ENCODE measurements at regions not wholly inside any gene's neighbourhood (a gene's known extent, or its start where the extent isn't known, plus 50 kb on each side); places are given as distances from the start of the nearest gene placed in this dataset.

GRCh38 chrX:20527558-20528011, 260.9 kb upstream of the RPS6KA3 start:
- peak; percentile 25 for TF ChIP-seq CTCF (IDR thresholded peaks at IDR 0.05; ENCODE audit: insufficient read depth, low read depth, low read length, missing control alignments)
- H3K4me3 ChIP-seq (ENCODE audit: low read length) = no peak overlapping the region
- peak; percentile 27 for DNase-seq (ENCODE audit: low read depth)

GRCh38 chrX:20527041-20527440, 260.3 kb upstream of the RPS6KA3 start:
- no peak for DNase-seq (ENCODE audit: low read depth)
- no peak overlapping the region for H3K4me3 ChIP-seq (ENCODE audit: low read length)
- TF ChIP-seq CTCF (IDR thresholded peaks at IDR 0.05; ENCODE audit: insufficient read depth, low read depth, low read length, missing control alignments) = no peak

GRCh38 chrX:20523626-20524312, 257.1 kb upstream of the RPS6KA3 start:
- no peak overlapping the region for H3K4me3 ChIP-seq (ENCODE audit: low read length)
- no peak for DNase-seq (ENCODE audit: low read depth)
- no peak for TF ChIP-seq CTCF (IDR thresholded peaks at IDR 0.05; ENCODE audit: insufficient read depth, low read depth, low read length, missing control alignments)

GRCh38 chrX:20522420-20522819, 255.7 kb upstream of the RPS6KA3 start:
- DNase-seq (ENCODE audit: low read depth) = no peak
- TF ChIP-seq CTCF (IDR thresholded peaks at IDR 0.05; ENCODE audit: insufficient read depth, low read depth, low read length, missing control alignments) = no peak
- H3K4me3 ChIP-seq (ENCODE audit: low read length) = no peak overlapping the region

- DNase-seq (ENCODE audit: low read depth) = peak; percentile 67
- no peak for TF ChIP-seq CTCF (IDR thresholded peaks at IDR 0.05; ENCODE audit: insufficient read depth, low read depth, low read length, missing control alignments)
- H3K4me3 ChIP-seq (ENCODE audit: low read length) = no peak overlapping the region
These were observed 254.5 kb upstream of the RPS6KA3 start for GRCh38 chrX:20521222-20521621.

- TF ChIP-seq CTCF (IDR thresholded peaks at IDR 0.05; ENCODE audit: insufficient read depth, low read depth, low read length, missing control alignments) = no peak
- no peak for DNase-seq (ENCODE audit: low read depth)
- H3K4me3 ChIP-seq (ENCODE audit: low read length) = no peak overlapping the region
These were observed 253.1 kb upstream of the RPS6KA3 start for GRCh38 chrX:20519826-20520225.

- TF ChIP-seq CTCF (IDR thresholded peaks at IDR 0.05; ENCODE audit: insufficient read depth, low read depth, low read length, missing control alignments) = no peak
- H3K4me3 ChIP-seq (ENCODE audit: low read length) = no peak overlapping the region
- peak; percentile 39 for DNase-seq (ENCODE audit: low read depth)
These were observed 252.4 kb upstream of the RPS6KA3 start for GRCh38 chrX:20519146-20519545.
